ENCODE measurements at regions not wholly inside any gene's neighbourhood (a gene's known extent, or its start where the extent isn't known, plus 50 kb on each side); places are given as distances from the start of the nearest gene placed in this dataset.

DNA sequence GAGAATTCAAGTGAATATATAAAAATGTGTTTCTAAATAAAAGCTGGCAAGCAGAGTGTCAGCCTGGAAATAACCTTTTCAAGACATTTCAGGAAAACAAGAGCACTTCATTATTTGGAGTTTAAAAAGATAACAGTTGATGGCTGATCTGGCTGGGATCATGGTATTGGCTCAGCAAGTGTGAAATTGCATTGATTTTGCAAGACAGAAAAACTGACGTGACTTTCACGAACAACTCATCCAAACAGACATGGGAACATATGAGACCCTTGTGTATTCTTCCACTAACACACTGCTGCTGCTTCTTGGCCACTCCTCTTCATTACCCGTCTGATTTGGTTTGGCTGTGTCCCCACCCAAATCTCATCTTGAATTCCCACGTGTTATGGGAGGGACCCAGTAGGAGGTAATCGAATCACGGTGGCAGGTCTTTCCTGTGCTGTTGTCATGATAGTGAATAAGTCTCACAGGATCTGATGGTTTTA lies 108.5 kb downstream of the RAB18 start:
- Histone ChIP-seq H3K4me3 (ENCODE audit: low read length in 2 of 2) (no peak overlapping the region), H3K27ac (ENCODE audit: low read depth in 1 of 2, low read length in 2 of 2) (no peak overlapping the region), H3K36me3 (ENCODE audit: control insufficient read depth in 1 of 2, insufficient read depth in 2 of 2, low read length in 1 of 2) (no peaks in the 10 kb centered on the region), H3K27me3 (ENCODE audit: control insufficient read depth in 1 of 2, insufficient read depth in 2 of 2, low read length in 1 of 2) (no peaks in the 10 kb centered on the region), H3K9me3 (ENCODE audit: control insufficient read depth, low read length) (no peaks in the 10 kb centered on the region), H3K4me1 (ENCODE audit: control insufficient read depth in 1 of 2, insufficient read depth in 2 of 2, low read length in 2 of 2) (no peaks in the 10 kb centered on the region)
- 74 to 77% methylated on average over 6 of the region's 6 CpGs for whole genome bisulfite sequencing, 2 donors
- intact Hi-C loops (cut with DNase I) = no loop called here
- ATAC-seq (ENCODE audit: low FRiP score) (no peak), DNase-seq (no peak)

- H3K9me3 ChIP-seq (ENCODE audit: control insufficient read depth, low read length) = no peaks in the 10 kb centered on the region
- intact Hi-C loops (cut with DNase I) = no loop called here
- DNase-seq = no peak
- H3K27ac ChIP-seq (ENCODE audit: low read depth in 1 of 2, low read length in 2 of 2) = no peak overlapping the region
- no peaks in the 10 kb centered on the region for H3K4me1 ChIP-seq (ENCODE audit: control insufficient read depth in 1 of 2, insufficient read depth in 2 of 2, low read length in 2 of 2)
- H3K4me3 ChIP-seq (ENCODE audit: low read length in 2 of 2) = no peak overlapping the region
- no peak for ATAC-seq (ENCODE audit: low FRiP score)
- H3K27me3 ChIP-seq (ENCODE audit: control insufficient read depth in 1 of 2, insufficient read depth in 2 of 2, low read length in 1 of 2) = no peaks in the 10 kb centered on the region
- 70 to 81% methylated on average over 6 of the region's 6 CpGs for WGBS, 2 donors
- H3K36me3 ChIP-seq (ENCODE audit: control insufficient read depth in 1 of 2, insufficient read depth in 2 of 2, low read length in 1 of 2) = no peaks in the 10 kb centered on the region
Measured at GRCh38 chr10:27614776-27615175, 110.7 kb downstream of the RAB18 start.

DNA sequence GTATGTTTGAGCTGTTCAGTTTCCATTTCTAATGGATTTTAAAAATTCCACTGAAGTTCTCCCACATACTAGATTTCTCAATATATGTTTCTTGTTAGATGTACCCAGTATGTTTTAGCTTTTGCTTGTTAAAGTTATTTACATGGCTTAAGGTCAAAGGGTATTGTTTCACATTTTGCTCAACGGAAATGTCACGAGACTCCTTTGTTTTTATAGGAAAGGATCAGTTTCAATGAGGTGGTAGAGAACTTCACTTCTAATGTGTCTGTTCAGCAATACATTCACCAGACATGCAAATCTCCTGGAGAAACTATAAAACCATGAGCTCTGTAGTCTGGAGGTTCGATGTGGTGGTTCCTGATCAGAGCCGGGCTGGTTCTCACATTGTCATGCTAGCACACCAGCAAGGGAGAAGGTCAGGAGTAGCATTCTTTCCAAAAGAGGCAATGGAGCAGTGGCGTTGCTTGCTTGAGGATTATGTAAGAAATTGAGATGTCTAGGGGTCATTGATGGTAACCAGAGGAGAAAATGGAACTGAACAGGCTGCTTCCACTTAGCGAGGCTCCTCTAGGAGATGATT lies 114.0 kb downstream of the RAB18 start:
- no peaks in the 10 kb centered on the region for H3K27me3 ChIP-seq (ENCODE audit: control insufficient read depth in 1 of 2, insufficient read depth in 2 of 2, low read length in 1 of 2)
- no peaks in the 10 kb centered on the region for H3K36me3 ChIP-seq (ENCODE audit: control insufficient read depth in 1 of 2, insufficient read depth in 2 of 2, low read length in 1 of 2)
- DNase-seq (no peak), ATAC-seq (ENCODE audit: low FRiP score) (no peak)
- 93 to 95% methylated on average over 6 of the region's 6 CpGs for WGBS, 2 donors
- no peak overlapping the region for H3K4me3 ChIP-seq (ENCODE audit: low read length in 2 of 2)
- intact Hi-C loops (cut with DNase I) = no loop called here
- no peak overlapping the region for H3K27ac ChIP-seq (ENCODE audit: low read depth in 1 of 2, low read length in 2 of 2)
- peaks cover 0 to 2% of the 10 kb centered on the region in 2 donors for H3K4me1 ChIP-seq (ENCODE audit: control insufficient read depth in 1 of 2, insufficient read depth in 2 of 2, low read length in 2 of 2)
- H3K9me3 ChIP-seq (ENCODE audit: control insufficient read depth, low read length) = no peaks in the 10 kb centered on the region

DNA sequence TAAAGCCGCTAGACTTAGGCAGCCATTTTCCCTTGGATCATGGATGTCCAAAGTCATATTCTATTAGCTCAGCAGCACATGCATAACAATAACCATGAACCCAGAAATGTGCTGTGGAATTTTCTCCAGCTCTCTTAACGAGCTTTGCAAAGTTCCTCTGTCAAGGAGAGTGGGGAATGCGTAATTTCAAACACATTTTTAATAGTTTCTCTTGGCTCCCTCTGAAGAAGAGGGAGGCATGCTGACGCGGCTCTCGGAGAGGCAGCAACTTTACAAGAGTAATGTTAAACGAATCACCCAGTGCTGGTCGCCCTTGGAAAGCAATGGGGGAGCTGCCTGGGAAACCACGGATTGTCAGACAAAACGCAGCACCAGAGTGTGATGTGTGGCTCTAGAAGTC lies 114.8 kb downstream of the RAB18 start:
- WGBS, 2 donors = 46 to 65% methylated on average over 10 of the region's 10 CpGs
- H3K27me3 ChIP-seq (ENCODE audit: control insufficient read depth in 1 of 2, insufficient read depth in 2 of 2, low read length in 1 of 2) = no peaks in the 10 kb centered on the region
- H3K4me3 ChIP-seq (ENCODE audit: low read length in 2 of 2) = no peak overlapping the region
- no peaks in the 10 kb centered on the region for H3K9me3 ChIP-seq (ENCODE audit: control insufficient read depth, low read length)
- peaks cover 0 to 2% of the 10 kb centered on the region in 2 donors for H3K4me1 ChIP-seq (ENCODE audit: control insufficient read depth in 1 of 2, insufficient read depth in 2 of 2, low read length in 2 of 2)
- H3K27ac ChIP-seq (ENCODE audit: low read depth in 1 of 2, low read length in 2 of 2) = peak overlapping the region in 1 of 2 donors; percentile 2
- DNase-seq = no peak
- intact Hi-C loops (cut with DNase I) = no loop called here
- no peak for ATAC-seq (ENCODE audit: low FRiP score)
- H3K36me3 ChIP-seq (ENCODE audit: control insufficient read depth in 1 of 2, insufficient read depth in 2 of 2, low read length in 1 of 2) = no peaks in the 10 kb centered on the region

DNA sequence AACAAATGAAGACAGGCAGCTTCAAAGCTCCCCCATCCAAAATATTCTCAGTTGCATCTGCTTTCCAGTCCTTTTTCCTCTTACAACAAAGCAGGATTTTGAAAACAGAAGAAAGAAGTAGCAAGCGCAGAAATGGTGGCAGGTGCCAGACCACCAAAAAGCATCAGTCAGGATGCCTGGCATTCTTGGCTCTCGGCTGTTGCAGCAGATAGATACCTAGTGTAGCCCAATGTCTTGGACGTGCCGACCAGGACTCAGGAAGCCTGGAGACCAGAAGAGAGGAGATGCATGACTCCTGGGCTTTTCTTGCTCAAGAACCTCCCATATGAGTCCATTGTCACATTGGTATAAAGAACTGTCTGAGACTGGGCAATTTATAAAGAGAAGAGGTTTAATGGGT lies 115.2 kb downstream of the RAB18 start:
- peak overlapping the region; percentile 2 to 6 for H3K27ac ChIP-seq (ENCODE audit: low read depth in 1 of 2, low read length in 2 of 2)
- peaks cover 0 to 2% of the 10 kb centered on the region in 2 donors for H3K4me1 ChIP-seq (ENCODE audit: control insufficient read depth in 1 of 2, insufficient read depth in 2 of 2, low read length in 2 of 2)
- H3K36me3 ChIP-seq (ENCODE audit: control insufficient read depth in 1 of 2, insufficient read depth in 2 of 2, low read length in 1 of 2) = no peaks in the 10 kb centered on the region
- no peak for DNase-seq
- WGBS, 2 donors = 92 to 97% methylated on average over 4 of the region's 4 CpGs
- intact Hi-C loops (cut with DNase I) = no loop called here
- ATAC-seq (ENCODE audit: low FRiP score) = no peak
- H3K9me3 ChIP-seq (ENCODE audit: control insufficient read depth, low read length) = no peaks in the 10 kb centered on the region
- H3K27me3 ChIP-seq (ENCODE audit: control insufficient read depth in 1 of 2, insufficient read depth in 2 of 2, low read length in 1 of 2) = no peaks in the 10 kb centered on the region
- no peak overlapping the region for H3K4me3 ChIP-seq (ENCODE audit: low read length in 2 of 2)

GRCh38 chr10:27620430-27621397 lies 116.6 kb downstream of the RAB18 start:
- WGBS, 2 donors = 14% methylated on average over 10 of the region's 10 CpGs
- intact Hi-C loops (cut with DNase I) = no loop called here
- peak; percentile 88 for ATAC-seq (ENCODE audit: low FRiP score)
- Histone ChIP-seq H3K27me3 (ENCODE audit: control insufficient read depth in 1 of 2, insufficient read depth in 2 of 2, low read length in 1 of 2) (no peaks in the 10 kb centered on the region), H3K36me3 (ENCODE audit: control insufficient read depth in 1 of 2, insufficient read depth in 2 of 2, low read length in 1 of 2) (no peaks in the 10 kb centered on the region), H3K9me3 (ENCODE audit: control insufficient read depth, low read length) (no peaks in the 10 kb centered on the region), H3K4me1 (ENCODE audit: control insufficient read depth in 1 of 2, insufficient read depth in 2 of 2, low read length in 2 of 2) (peaks cover 0 to 2% of the 10 kb centered on the region in 2 donors), H3K4me3 (ENCODE audit: low read length in 2 of 2) (no peak overlapping the region), H3K27ac (ENCODE audit: low read depth in 1 of 2, low read length in 2 of 2) (peak overlapping the region; percentile 84 to 95)
- peak in 1 of 2 donors; percentile 58 for DNase-seq

GRCh38 chr10:27621461-27621860 lies 117.4 kb downstream of the RAB18 start:
- no peak for ATAC-seq (ENCODE audit: low FRiP score)
- no peak overlapping the region for H3K4me3 ChIP-seq (ENCODE audit: low read length in 2 of 2)
- H3K27ac ChIP-seq (ENCODE audit: low read depth in 1 of 2, low read length in 2 of 2) = peak overlapping the region in 1 of 2 donors; percentile 81

DNA sequence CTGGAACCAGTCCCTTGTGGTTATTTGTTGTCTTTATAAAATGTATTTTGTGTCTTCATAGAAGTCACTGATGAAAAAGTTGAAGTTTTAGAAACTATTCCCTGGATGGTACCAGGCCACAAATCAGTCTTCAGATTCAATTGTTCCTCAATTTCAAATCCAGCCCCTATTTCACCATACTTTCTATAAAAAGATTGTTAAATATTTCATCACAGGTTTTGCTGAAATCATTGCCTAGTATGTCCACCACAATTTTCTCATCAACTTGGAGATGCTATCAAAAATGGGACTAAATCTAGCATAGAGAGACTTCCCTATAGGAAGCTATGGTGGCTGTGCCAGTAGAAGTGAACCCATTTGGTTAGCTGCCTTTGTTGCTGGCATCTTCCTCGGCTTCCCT lies 118.5 kb downstream of the RAB18 start:
- DNase-seq (no peak), ATAC-seq (ENCODE audit: low FRiP score) (no peak)
- H3K4me1 ChIP-seq (ENCODE audit: control insufficient read depth in 1 of 2, insufficient read depth in 2 of 2, low read length in 2 of 2) = peaks cover 0 to 2% of the 10 kb centered on the region in 2 donors
- no peaks in the 10 kb centered on the region for H3K27me3 ChIP-seq (ENCODE audit: control insufficient read depth in 1 of 2, insufficient read depth in 2 of 2, low read length in 1 of 2)
- intact Hi-C loops (cut with DNase I) = no loop called here
- WGBS, 2 donors = 95 to 96% methylated on average over 1 of the region's 1 CpG
- H3K4me3 ChIP-seq (ENCODE audit: low read length in 2 of 2) = no peak overlapping the region
- H3K9me3 ChIP-seq (ENCODE audit: control insufficient read depth, low read length) = no peaks in the 10 kb centered on the region
- no peaks in the 10 kb centered on the region for H3K36me3 ChIP-seq (ENCODE audit: control insufficient read depth in 1 of 2, insufficient read depth in 2 of 2, low read length in 1 of 2)
- no peak overlapping the region for H3K27ac ChIP-seq (ENCODE audit: low read depth in 1 of 2, low read length in 2 of 2)

More at GRCh38 chr10:27621461-27621860, 117.4 kb downstream of the RAB18 start:
- Histone ChIP-seq H3K27me3 (ENCODE audit: control insufficient read depth in 1 of 2, insufficient read depth in 2 of 2, low read length in 1 of 2) (no peaks in the 10 kb centered on the region), H3K4me1 (ENCODE audit: control insufficient read depth in 1 of 2, insufficient read depth in 2 of 2, low read length in 2 of 2) (peaks cover 0 to 2% of the 10 kb centered on the region in 2 donors), H3K36me3 (ENCODE audit: control insufficient read depth in 1 of 2, insufficient read depth in 2 of 2, low read length in 1 of 2) (no peaks in the 10 kb centered on the region), H3K9me3 (ENCODE audit: control insufficient read depth, low read length) (no peaks in the 10 kb centered on the region)
- WGBS, 2 donors = 37 to 53% methylated on average over 4 of the region's 4 CpGs
- intact Hi-C loops (cut with DNase I) = no loop called here
- no peak for DNase-seq

All from aorta (tissue), 5 donors.